HEK293 (cell line): ENCODE measurements at regions not wholly inside any gene's neighbourhood (a gene's known extent, or its start where the extent isn't known, plus 50 kb on each side); places are given as distances from the start of the nearest gene placed in this dataset.

Experiments
- CTCF ChIA-PET: fragments of 350-600 bp; formaldehyde crosslinking; extraction: SDS; loops from one replicate; lab custom pipeline; 2021; ENCODE audit warnings: antibody characterized with exemption; lab: Yijun Ruan, JAX
- POLR2A ChIA-PET: fragments of 300-600 bp; formaldehyde crosslinking; extraction: SDS; loops from one replicate; lab custom pipeline; 2020; ENCODE audit warnings: antibody characterized with exemption, inconsistent platforms; lab: Yijun Ruan, JAX
- H3K27ac ChIP-seq: fragments of 200-500 bp; sonication (Bioruptor generic); 2 replicates; pipeline ENCODE4 v1.5.1; 2014; ENCODE audit warnings: low read depth, low read length, control low read depth, inconsistent platforms; ENCODE audit errors: extremely low read depth
- H3K36me3 ChIP-seq, 2 experiments: fragments of 200-500 bp in 1 of 2; sonication (Bioruptor generic) in 1 of 2; 1 replicate in 1 of 2; 2 replicates in 1 of 2; pipeline ENCODE4 v1.5.1; 2014 to 2017; ENCODE audit warnings: inconsistent platforms in 2 of 2, low read length in 2 of 2; ENCODE audit not compliant: control insufficient read depth in 2 of 2, insufficient read depth in 1 of 2
- H3K4me1 ChIP-seq: fragments of 200-500 bp; sonication (Bioruptor generic); 2 replicates; pipeline ENCODE4 v1.5.1; 2014; ENCODE audit warnings: mild to moderate bottlenecking, low read length, inconsistent platforms; ENCODE audit not compliant: control insufficient read depth, insufficient read depth
- H3K4me3 ChIP-seq: 2 replicates; pipeline ENCODE4 v1.5.1; 2011; ENCODE audit warnings: low read depth, mild to moderate bottlenecking, control low read depth, low read length, moderate library complexity
- H3K9me3 ChIP-seq: fragments of 200-500 bp; sonication (Bioruptor generic); 2 replicates; pipeline ENCODE4 v1.5.1; 2014; ENCODE audit warnings: low read depth, low read length, inconsistent platforms; ENCODE audit not compliant: control insufficient read depth, insufficient read depth
- AEBP2 ChIP-seq: fragments of 450-650 bp; formaldehyde crosslinking; IDR thresholded peaks from 2 replicates; pipeline ENCODE4 v1.5.1; 2016; ENCODE audit warnings: missing biosample characterization, missing genetic modification characterization, borderline replicate concordance
- KLF17 ChIP-seq: fragments of 450-650 bp; formaldehyde crosslinking; IDR thresholded peaks from 2 replicates; pipeline ENCODE4 v1.5.1; 2016; ENCODE audit warnings: missing biosample characterization, missing genetic modification characterization
- PRDM6 ChIP-seq: fragments of 450-650 bp; formaldehyde crosslinking; IDR thresholded peaks from 2 replicates; pipeline ENCODE4 v1.5.1; 2017; ENCODE audit warnings: missing biosample characterization, missing genetic modification characterization
- SP7 ChIP-seq: fragments of 450-650 bp; formaldehyde crosslinking; IDR thresholded peaks from 2 replicates; pipeline ENCODE4 v1.5.1; 2016; ENCODE audit warnings: missing biosample characterization, missing genetic modification characterization
- YY1 ChIP-seq: fragments of 450-650 bp; formaldehyde crosslinking; IDR thresholded peaks from 2 replicates; pipeline ENCODE4 v1.5.1; 2018; ENCODE audit warnings: missing biosample characterization, missing genetic modification characterization
- ZBTB11 ChIP-seq: fragments of 450-650 bp; formaldehyde crosslinking; conservative IDR thresholded peaks from 2 replicates; pipeline ENCODE4 v1.5.1; 2016; ENCODE audit warnings: low read depth, missing biosample characterization, missing genetic modification characterization
- ZEB2 ChIP-seq: fragments of 450-650 bp; formaldehyde crosslinking; IDR thresholded peaks from 2 replicates; pipeline ENCODE4 v1.5.1; 2016; ENCODE audit warnings: missing biosample characterization, missing genetic modification characterization
- ZFHX2 ChIP-seq: fragments of 450-650 bp; formaldehyde crosslinking; conservative IDR thresholded peaks from 2 replicates; pipeline ENCODE4 v1.5.1; 2016; ENCODE audit warnings: missing biosample characterization, missing genetic modification characterization
- ZNF114 ChIP-seq: fragments of 450-650 bp; formaldehyde crosslinking; IDR thresholded peaks from 2 replicates; pipeline ENCODE4 v1.5.0; 2017; ENCODE audit warnings: missing biosample characterization, missing genetic modification characterization
- ZNF133 ChIP-seq: fragments of 450-650 bp; formaldehyde crosslinking; IDR thresholded peaks from 2 replicates; pipeline ENCODE4 v1.5.1; 2016; ENCODE audit warnings: missing biosample characterization, missing genetic modification characterization
- ZNF174 ChIP-seq: fragments of 450-650 bp; formaldehyde crosslinking; IDR thresholded peaks from 2 replicates; pipeline ENCODE4 v1.5.0; 2017; ENCODE audit warnings: missing biosample characterization, mild to moderate bottlenecking, missing genetic modification characterization
- ZNF211 ChIP-seq: fragments of 450-650 bp; formaldehyde crosslinking; IDR thresholded peaks from 2 replicates; pipeline ENCODE4 v1.5.1; 2016; ENCODE audit warnings: low read depth, missing biosample characterization, missing genetic modification characterization
- ZNF223 ChIP-seq: fragments of 450-650 bp; formaldehyde crosslinking; IDR thresholded peaks from 2 replicates; pipeline ENCODE4 v1.5.1; 2016; ENCODE audit warnings: missing biosample characterization, missing genetic modification characterization
- ZNF292 ChIP-seq: fragments of 450-650 bp; formaldehyde crosslinking; IDR thresholded peaks from 2 replicates; pipeline ENCODE4 v1.5.1; 2016; ENCODE audit warnings: low read depth, missing biosample characterization, missing genetic modification characterization, borderline replicate concordance
- ZNF391 ChIP-seq: fragments of 450-650 bp; formaldehyde crosslinking; IDR thresholded peaks from 2 replicates; pipeline ENCODE4 v1.5.1; 2016; ENCODE audit warnings: low read depth, missing biosample characterization, missing genetic modification characterization, borderline replicate concordance
- ZNF548 ChIP-seq: fragments of 450-650 bp; formaldehyde crosslinking; IDR thresholded peaks from 2 replicates; pipeline ENCODE4 v1.5.1; 2016; ENCODE audit warnings: missing biosample characterization, missing genetic modification characterization
- ZNF580 ChIP-seq: fragments of 450-650 bp; formaldehyde crosslinking; IDR thresholded peaks from 2 replicates; pipeline ENCODE4 v1.5.1; 2016; ENCODE audit warnings: missing biosample characterization, missing genetic modification characterization
- ZNF670 ChIP-seq: fragments of 450-650 bp; formaldehyde crosslinking; IDR thresholded peaks from 2 replicates; pipeline ENCODE4 v1.5.1; 2016; ENCODE audit warnings: missing biosample characterization, missing genetic modification characterization, low read depth
- ZNF768 ChIP-seq: fragments of 450-650 bp; formaldehyde crosslinking; IDR thresholded peaks from 2 replicates; pipeline ENCODE4 v1.5.1; 2018; ENCODE audit warnings: missing biosample characterization, mild to moderate bottlenecking, missing genetic modification characterization
- ZNF777 ChIP-seq: fragments of 450-650 bp; formaldehyde crosslinking; IDR thresholded peaks from 2 replicates; pipeline ENCODE4 v1.5.1; 2017; ENCODE audit warnings: missing biosample characterization, missing genetic modification characterization, borderline replicate concordance
- ZSCAN18 ChIP-seq: fragments of 450-650 bp; formaldehyde crosslinking; IDR thresholded peaks from 2 replicates; pipeline ENCODE4 v1.5.1; 2016; ENCODE audit warnings: missing biosample characterization, missing genetic modification characterization
- ZSCAN4 ChIP-seq: fragments of 450-650 bp; formaldehyde crosslinking; IDR thresholded peaks from 2 replicates; pipeline ENCODE4 v1.5.1; 2017; ENCODE audit warnings: missing biosample characterization, missing genetic modification characterization

GRCh38 chr9:17928768-17929167 lies 349.9 kb downstream of the SH3GL2 start:
- Histone ChIP-seq H3K4me3 (no peak overlapping the region), H3K4me1 (no peaks in the 10 kb centered on the region), H3K27ac (no peak overlapping the region), H3K36me3 (no peaks in the 10 kb centered on the region), H3K9me3 (no peaks in the 10 kb centered on the region)
- POLR2A ChIA-PET: no interaction called here
- TF ChIP-seq KLF17 (tag by site-specific recombination) (no peak), ZNF223 (tag by site-specific recombination) (no peak), ZNF391 (tag by site-specific recombination) (no peak), ZFHX2 (tag by site-specific recombination) (peak; percentile 54), ZNF292 (no peak), YY1 (no peak), ZBTB11 (tag by site-specific recombination) (no peak)
- CTCF ChIA-PET: no interaction called here

- ChIA-PET CTCF (no interaction called here), POLR2A (no interaction called here)
- no peaks in the 10 kb centered on the region for H3K36me3 ChIP-seq
- TF ChIP-seq ZSCAN18 (tag by site-specific recombination) (no peak), ZNF777 (tag by site-specific recombination) (no peak), ZNF548 (tag by site-specific recombination) (no peak), ZNF174 (tag by site-specific recombination) (no peak)
- no peak overlapping the region for H3K4me3 ChIP-seq
- H3K4me1 ChIP-seq: no peaks in the 10 kb centered on the region
- H3K9me3 ChIP-seq: no peaks in the 10 kb centered on the region
- no peak overlapping the region for H3K27ac ChIP-seq
Observed at GRCh38 chr9:17929506-17929905, 350.6 kb downstream of the SH3GL2 start.

GRCh38 chr9:17930071-17930470 lies 351.2 kb downstream of the SH3GL2 start:
- ChIA-PET POLR2A (no interaction called here), CTCF (interaction anchor here (0.8 kb wide), 1 partner anchor 117 kb away, joined by 3 read pairs; no protein-coding TSS in a partner anchor)
- H3K4me3 ChIP-seq: no peak overlapping the region
- H3K4me1 ChIP-seq: no peaks in the 10 kb centered on the region
- no peak overlapping the region for H3K27ac ChIP-seq
- no peaks in the 10 kb centered on the region for H3K36me3 ChIP-seq
- H3K9me3 ChIP-seq: no peaks in the 10 kb centered on the region
- no peak for TF ChIP-seq AEBP2 (tag by site-specific recombination)
- TF ChIP-seq ZSCAN4 (tag by site-specific recombination): no peak
- TF ChIP-seq ZNF670: no peak
- no peak for TF ChIP-seq ZNF768 (tag by site-specific recombination)
- TF ChIP-seq ZNF211 (tag by site-specific recombination): no peak
- TF ChIP-seq ZNF133 (tag by site-specific recombination): no peak
- TF ChIP-seq ZNF580 (tag by site-specific recombination): no peak
- TF ChIP-seq ZEB2 (tag by site-specific recombination): no peak
- TF ChIP-seq PRDM6 (tag by site-specific recombination): no peak
- TF ChIP-seq SP7 (tag by site-specific recombination): no peak
- TF ChIP-seq ZNF114: no peak
